ENCODE measurements at regions not wholly inside any gene's neighbourhood (a gene's known extent, or its start where the extent isn't known, plus 50 kb on each side); places are given as distances from the start of the nearest gene placed in this dataset.

- no peak for TF ChIP-seq CTCF (IDR thresholded peaks at IDR 0.05)
- no peak for TF ChIP-seq POLR2A (IDR thresholded peaks at IDR 0.05)
- TF ChIP-seq EP300 (IDR thresholded peaks at IDR 0.05), result no peak
These were observed 566.5 kb upstream of the FRG1 start for GRCh38 chr4:189374176-189374575.
